Right lobe of liver (tissue), 6 donors: ENCODE measurements at regions not wholly inside any gene's neighbourhood (a gene's known extent, or its start where the extent isn't known, plus 50 kb on each side); places are given as distances from the start of the nearest gene placed in this dataset.
"Not testable (repeated sequence)": the region's sequence is repeated elsewhere in the genome, so short reads cannot be mapped to it uniquely, and the experiment has no call there.

ENCODE experiments used
- ATAC-seq, 4 donors: fragments of 200-7000 bp; cut with Tn5 transposase; one replicate each; pipeline ENCODE4 v1.9.1; 2020; ENCODE audit warnings: mild to moderate bottlenecking in 4 of 4, moderate library complexity in 4 of 4
- DNase-seq, 3 donors: peaks; one replicate each; pipeline ENCODE4 v3.0.0-alpha.2; 2020
- H3K27ac ChIP-seq, 3 donors: fragments of 200-600 bp; one replicate each; pipeline ENCODE4 v1.8.0; 2022
- H3K27me3 ChIP-seq, 2 donors: fragments of 200-600 bp; one replicate each; pipeline ENCODE4 v1.8.0; 2022
- H3K36me3 ChIP-seq, 4 donors: fragments of 200-600 bp; sonication (generic) in 1 of 4; one replicate each; pipeline versions ENCODE4 v1.5.1 to v1.8.0; 2017 to 2022; ENCODE audit warnings: control low read depth in 1 of 4
- H3K4me1 ChIP-seq, 4 donors: fragments of 200-600 bp; sonication (generic) in 1 of 4; one replicate each; pipeline versions ENCODE4 v1.5.1 to v1.8.0; 2017 to 2022; ENCODE audit warnings: control low read depth in 1 of 4
- H3K4me3 ChIP-seq, 3 donors: fragments of 200-600 bp; one replicate each; pipeline ENCODE4 v1.8.0; 2022
- H3K9me3 ChIP-seq, 4 donors: fragments of 200-600 bp; sonication (generic) in 1 of 4; one replicate each; pipeline versions ENCODE4 v1.5.1 to v1.8.0; 2017 to 2022; ENCODE audit warnings: control low read depth in 1 of 4
- POLR2A ChIP-seq: fragments of 450-650 bp; IDR thresholded peaks from one replicate; pipeline ENCODE4 v1.6.1; 2017; ENCODE audit warnings: antibody characterized with exemption, mild to moderate bottlenecking
- WGBS: methylation state at CpG from one replicate; pipeline ENCODE4 v1.1.6; 2018; ENCODE audit warnings: low coverage, low lambda C conversion rate; ENCODE audit not compliant: insufficient coverage; ENCODE audit errors: missing lambda C conversion rate; 5-methylcytosine and 5-hydroxymethylcytosine counted together
- intact Hi-C, 2 donors: fragments of 100-400 bp; cut with DNase I; formaldehyde crosslinking; loops; one replicate each; pipeline versions ENCODE4 v1.11.2 to v1.14.1; 2022
- TF ChIP-seq, protein P1 (sequence below), 4 donors: fragments of 200-600 bp in 3 of 4; fragments of 450-650 bp in 1 of 4; IDR thresholded peaks; one replicate each; pipeline versions ENCODE4 v1.5.1 to v1.8.0; 2016 to 2022; ENCODE audit warnings: antibody characterized with exemption in 4 of 4, mild to moderate bottlenecking in 2 of 4
- donor health status: DM: no; HTN: yes; CAD: no.
- donor health status: DM: no; HTN: no; CAD: no.
- donor health status: DM: no; HTN: no; CAD: no.
- donor health status: DM: no; HTN: yes; CAD: no.
- donor health status: DM: no; HTN: yes; CAD: no.

DNA sequence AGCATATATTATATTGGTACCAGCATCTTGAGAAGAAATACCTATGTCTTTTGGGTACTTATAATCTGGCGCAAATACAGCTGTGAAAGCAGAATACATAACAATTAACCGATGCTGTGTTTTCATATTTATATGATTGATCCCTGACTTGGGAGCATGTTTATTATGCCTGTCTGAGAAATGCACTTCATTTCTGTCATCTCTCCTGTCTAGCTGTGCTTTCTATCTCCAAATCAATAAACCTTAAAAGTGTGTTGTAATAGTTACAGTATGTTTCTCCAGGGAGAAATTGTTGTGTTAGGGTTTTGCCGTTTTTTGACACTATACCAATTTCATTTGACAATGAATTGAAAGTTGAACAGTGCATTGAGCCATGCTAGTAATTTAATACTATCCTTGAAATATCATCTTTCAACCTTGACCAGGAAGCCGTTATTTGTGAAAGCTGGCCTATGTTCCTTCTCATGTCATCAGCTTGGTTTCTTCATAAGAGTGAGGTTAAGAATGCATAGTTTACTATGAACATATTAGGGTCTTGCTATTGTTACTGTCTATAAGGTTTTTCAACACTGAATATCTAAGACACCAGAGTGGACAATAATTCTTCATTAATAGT is 206.2 kb upstream of the PCDH18 start:
- no peak for TF ChIP-seq POLR2A
- TF ChIP-seq, protein P1, sequence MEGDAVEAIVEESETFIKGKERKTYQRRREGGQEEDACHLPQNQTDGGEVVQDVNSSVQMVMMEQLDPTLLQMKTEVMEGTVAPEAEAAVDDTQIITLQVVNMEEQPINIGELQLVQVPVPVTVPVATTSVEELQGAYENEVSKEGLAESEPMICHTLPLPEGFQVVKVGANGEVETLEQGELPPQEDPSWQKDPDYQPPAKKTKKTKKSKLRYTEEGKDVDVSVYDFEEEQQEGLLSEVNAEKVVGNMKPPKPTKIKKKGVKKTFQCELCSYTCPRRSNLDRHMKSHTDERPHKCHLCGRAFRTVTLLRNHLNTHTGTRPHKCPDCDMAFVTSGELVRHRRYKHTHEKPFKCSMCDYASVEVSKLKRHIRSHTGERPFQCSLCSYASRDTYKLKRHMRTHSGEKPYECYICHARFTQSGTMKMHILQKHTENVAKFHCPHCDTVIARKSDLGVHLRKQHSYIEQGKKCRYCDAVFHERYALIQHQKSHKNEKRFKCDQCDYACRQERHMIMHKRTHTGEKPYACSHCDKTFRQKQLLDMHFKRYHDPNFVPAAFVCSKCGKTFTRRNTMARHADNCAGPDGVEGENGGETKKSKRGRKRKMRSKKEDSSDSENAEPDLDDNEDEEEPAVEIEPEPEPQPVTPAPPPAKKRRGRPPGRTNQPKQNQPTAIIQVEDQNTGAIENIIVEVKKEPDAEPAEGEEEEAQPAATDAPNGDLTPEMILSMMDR (IDR thresholded peaks at IDR 0.05) = no peak
- Histone ChIP-seq H3K4me3 (no peak overlapping the region), H3K27me3 (no peaks in the 10 kb centered on the region), H3K36me3 (no peaks in the 10 kb centered on the region), H3K9me3 (no peaks in the 10 kb centered on the region), H3K4me1 (no peaks in the 10 kb centered on the region), H3K27ac (no peak overlapping the region)
- DNase-seq (no peak), ATAC-seq (no peak)
- WGBS = 67% methylated on average over 4 of the region's 4 CpGs
- intact Hi-C loops = no loop called here

DNA sequence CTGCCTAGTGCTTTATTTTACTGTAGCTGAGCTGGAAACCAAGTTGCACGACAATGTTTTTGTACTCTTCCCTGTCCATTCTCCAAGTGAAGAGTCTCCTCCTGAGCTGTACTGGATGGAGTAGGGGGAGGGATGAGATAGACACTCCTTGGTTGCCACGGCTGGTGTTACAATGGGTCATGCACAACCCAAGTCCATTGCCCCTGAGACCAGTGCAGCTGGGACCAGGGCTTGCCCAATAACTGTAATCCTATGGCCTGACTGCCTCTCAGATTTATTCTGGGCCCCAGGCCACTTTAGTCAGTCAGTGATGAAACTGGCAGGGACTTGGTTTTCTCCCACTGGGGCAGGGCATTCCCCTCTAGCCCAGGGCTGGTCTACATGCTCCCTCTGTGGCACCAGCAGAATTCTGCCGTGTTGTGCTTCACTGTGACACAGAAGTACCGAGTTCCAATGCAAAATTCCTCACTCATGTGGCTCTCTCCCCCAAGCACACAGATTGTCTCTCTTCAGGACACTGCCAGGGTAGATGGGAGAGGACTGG is 203.3 kb upstream of the PCDH18 start:
- intact Hi-C loops = no loop called here
- 60% methylated on average over 3 of the region's 4 CpGs for WGBS
- no peak for TF ChIP-seq POLR2A
- TF ChIP-seq, protein P1 (IDR thresholded peaks at IDR 0.05) = no peak
- Histone ChIP-seq H3K9me3 (no peaks in the 10 kb centered on the region), H3K4me3 (no peak overlapping the region), H3K4me1 (no peaks in the 10 kb centered on the region), H3K36me3 (no peaks in the 10 kb centered on the region), H3K27ac (no peak overlapping the region), H3K27me3 (no peaks in the 10 kb centered on the region)
- peak in 3 of 4 donors; percentile 18 to 39 (median 36) for ATAC-seq
- peak in 1 of 3 donors; percentile 42 for DNase-seq

DNA sequence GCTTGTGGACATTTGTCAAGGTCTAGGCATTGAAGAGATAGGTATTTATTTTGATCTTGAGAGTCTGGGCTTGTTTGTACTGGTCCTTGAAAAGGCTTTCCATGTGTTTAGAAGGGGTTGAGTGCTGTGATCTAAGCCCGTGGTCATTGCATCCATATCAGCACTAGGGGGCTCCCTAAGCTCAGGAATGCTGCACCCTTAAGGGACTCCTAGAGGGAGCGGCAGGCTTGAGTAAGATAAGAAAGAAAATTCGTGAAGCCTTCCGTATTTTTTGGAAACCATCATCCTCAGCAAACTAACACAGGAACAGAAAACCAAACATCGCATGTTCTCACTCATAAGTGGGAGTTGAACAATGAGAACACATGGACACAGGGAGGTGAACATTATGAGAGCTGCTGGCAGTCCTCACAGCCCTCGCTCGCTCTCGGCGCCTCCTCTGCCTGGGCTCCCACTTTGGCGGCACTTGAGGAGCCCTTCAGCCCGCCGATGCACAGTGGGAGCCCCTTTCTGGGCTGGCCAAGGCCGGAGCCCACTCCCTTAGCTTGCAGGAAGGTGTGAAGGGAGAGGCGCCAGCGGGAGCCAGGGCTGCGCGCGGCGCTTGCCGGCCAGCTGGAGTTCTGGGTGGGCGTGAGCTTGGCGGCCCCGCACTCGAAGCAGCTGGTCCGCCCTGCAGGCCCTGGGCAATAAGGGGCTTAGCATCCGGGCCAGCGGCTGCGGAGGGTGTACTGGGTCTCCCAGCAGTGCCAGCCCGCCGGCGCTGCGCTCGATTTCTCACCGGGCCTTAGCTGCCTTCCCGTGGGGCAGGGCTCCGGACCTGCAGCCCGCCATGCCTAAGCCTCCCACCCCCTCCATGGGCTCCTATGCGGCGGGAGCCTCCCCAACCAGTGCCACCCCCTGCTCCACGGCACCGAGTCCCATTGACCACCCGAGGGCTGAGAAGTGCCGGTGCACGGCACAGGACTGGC is 201.2 kb upstream of the PCDH18 start:
- ATAC-seq = peak; percentile 83 to 90 (median 86)
- H3K4me3 ChIP-seq, H3K36me3 ChIP-seq, intact Hi-C loops, H3K27me3 ChIP-seq, H3K9me3 ChIP-seq, H3K27ac ChIP-seq, H3K4me1 ChIP-seq: not testable (repeated sequence)
- peak in 1 of 3 donors; percentile 49 for DNase-seq
- 56% methylated on average over 5 of the region's 44 CpGs for WGBS
- TF ChIP-seq, protein P1 (IDR thresholded peaks at IDR 0.05) = peak; percentile 39 to 58 (median 50)

DNA sequence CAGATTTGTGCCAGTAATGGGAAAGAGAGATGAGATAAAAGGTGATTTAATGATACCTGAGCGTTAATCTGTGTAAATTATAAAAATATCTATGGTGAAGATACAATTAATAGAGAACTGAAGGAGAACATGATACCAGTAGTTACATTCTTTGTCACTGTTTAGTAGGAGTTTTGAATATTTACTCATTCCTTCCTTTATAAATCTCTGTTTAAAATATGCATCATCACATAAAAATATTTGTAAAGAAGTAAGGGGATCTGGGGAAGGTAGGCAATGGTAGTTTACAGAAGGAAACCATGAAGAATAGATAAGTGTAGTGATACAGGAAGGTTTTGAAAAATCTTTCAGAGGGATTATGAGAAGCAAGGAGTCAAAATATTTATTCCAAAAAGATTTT is 190.6 kb upstream of the PCDH18 start:
- Histone ChIP-seq H3K27ac (no peak overlapping the region), H3K36me3 (no peaks in the 10 kb centered on the region), H3K4me1 (no peaks in the 10 kb centered on the region), H3K4me3 (no peak overlapping the region), H3K27me3 (no peaks in the 10 kb centered on the region), H3K9me3 (no peaks in the 10 kb centered on the region)
- ATAC-seq (no peak), DNase-seq (no peak)
- intact Hi-C loops = no loop called here
- no peak for TF ChIP-seq POLR2A
- TF ChIP-seq, protein P1 (IDR thresholded peaks at IDR 0.05) = no peak
- WGBS = 39% methylated on average over 1 of the region's 1 CpG
